Activated CD4-positive, alpha-beta T cell treated with anti-CD3 and anti-CD28 coated beads, Interleukin-2, amount 10 ng/mL, durations not matched to agents 7 days and 5 days (primary cell): ENCODE measurements at regions not wholly inside any gene's neighbourhood (a gene's known extent, or its start where the extent isn't known, plus 50 kb on each side); places are given as distances from the start of the nearest gene placed in this dataset.

ENCODE experiments used
- CTCF ChIA-PET: fragments of 350-600 bp; sonication (Branson Sonifier 250); formaldehyde crosslinking; loops from one replicate; lab custom pipeline; 2021; ENCODE audit warnings: antibody characterized with exemption; lab: Charles Lee
- POLR2A ChIA-PET: fragments of 350-600 bp; sonication (Branson Sonifier 250); formaldehyde crosslinking; loops from one replicate; lab custom pipeline; 2021; ENCODE audit warnings: antibody characterized with exemption; lab: Charles Lee
- DNase-seq: peaks from one replicate; pipeline ENCODE4 v3.0.0-alpha.2; 2020
- H3K27ac Mint-ChIP-seq: one replicate; pipeline ENCODE4 v1.8.0; 2021; ENCODE audit warnings: mild to moderate bottlenecking, moderate library complexity, mixed read lengths
- H3K27me3 Mint-ChIP-seq: one replicate; pipeline ENCODE4 v1.8.0; 2021; ENCODE audit warnings: mixed read lengths
- H3K36me3 Mint-ChIP-seq: one replicate; pipeline ENCODE4 v1.8.0; 2021; ENCODE audit warnings: low read depth, mixed read lengths
- H3K4me1 Mint-ChIP-seq: one replicate; pipeline ENCODE4 v1.8.0; 2021; ENCODE audit warnings: mixed read lengths
- H3K4me3 Mint-ChIP-seq: one replicate; pipeline ENCODE4 v1.8.0; 2021; ENCODE audit warnings: mild to moderate bottlenecking, moderate library complexity, mixed read lengths
- H3K9me3 Mint-ChIP-seq: one replicate; pipeline ENCODE4 v1.8.0; 2021; ENCODE audit warnings: mixed read lengths

- Mint-ChIP-seq H3K27me3 (peaks cover 18% of the 10 kb centered on the region), H3K4me1 (no peaks in the 10 kb centered on the region), H3K4me3 (no peak overlapping the region), H3K36me3 (no peaks in the 10 kb centered on the region), H3K27ac (no peak overlapping the region), H3K9me3 (no peaks in the 10 kb centered on the region)
- ChIA-PET CTCF (interaction anchor here (1.2 kb wide), 1 partner anchor 12 kb away, joined by 3 read pairs; no protein-coding TSS in a partner anchor), POLR2A (no interaction called here)
- no peak for DNase-seq
Measured at GRCh38 chr4:185071236-185071811, 53.0 kb downstream of the HELT start.

GRCh38 chr4:185079271-185079905 lies 61.1 kb downstream of the HELT start:
- DNase-seq = no peak
- H3K36me3 Mint-ChIP-seq = no peaks in the 10 kb centered on the region
- H3K4me3 Mint-ChIP-seq = no peak overlapping the region
- no peaks in the 10 kb centered on the region for H3K9me3 Mint-ChIP-seq
- H3K27ac Mint-ChIP-seq = no peak overlapping the region
- no peaks in the 10 kb centered on the region for H3K4me1 Mint-ChIP-seq
- CTCF ChIA-PET = interaction anchor here (0.5 kb wide), 1 partner anchor 1377 kb away, joined by 3 read pairs; no protein-coding TSS in a partner anchor
- peaks cover 36% of the 10 kb centered on the region for H3K27me3 Mint-ChIP-seq
- POLR2A ChIA-PET = no interaction called here

- DNase-seq = no peak
- H3K4me1 Mint-ChIP-seq = no peaks in the 10 kb centered on the region
- peaks cover 39% of the 10 kb centered on the region for H3K27me3 Mint-ChIP-seq
- H3K9me3 Mint-ChIP-seq = no peaks in the 10 kb centered on the region
- H3K36me3 Mint-ChIP-seq = no peaks in the 10 kb centered on the region
- no peak overlapping the region for H3K27ac Mint-ChIP-seq
- CTCF ChIA-PET = no interaction called here
- POLR2A ChIA-PET = no interaction called here
- no peak overlapping the region for H3K4me3 Mint-ChIP-seq
Measured at GRCh38 chr4:185080545-185080944, 62.3 kb downstream of the HELT start.

- H3K9me3 Mint-ChIP-seq = no peaks in the 10 kb centered on the region
- ChIA-PET CTCF (interaction anchor here (0.7 kb wide), 1 partner anchor 22 kb away, joined by 3 read pairs; no protein-coding TSS in a partner anchor), POLR2A (no interaction called here)
- no peak overlapping the region for H3K27ac Mint-ChIP-seq
- no peaks in the 10 kb centered on the region for H3K4me1 Mint-ChIP-seq
- H3K4me3 Mint-ChIP-seq = no peak overlapping the region
- H3K36me3 Mint-ChIP-seq = no peaks in the 10 kb centered on the region
- H3K27me3 Mint-ChIP-seq = peaks cover 35% of the 10 kb centered on the region
- DNase-seq = no peak
Measured at GRCh38 chr4:185082561-185082960, 60.5 kb upstream of the SLC25A4 start.

GRCh38 chr4:185086053-185086452 lies 57.0 kb upstream of the SLC25A4 start:
- Mint-ChIP-seq H3K9me3 (no peaks in the 10 kb centered on the region), H3K4me3 (no peak overlapping the region), H3K27ac (no peak overlapping the region), H3K4me1 (no peaks in the 10 kb centered on the region), H3K27me3 (peaks cover 34% of the 10 kb centered on the region), H3K36me3 (no peaks in the 10 kb centered on the region)
- CTCF ChIA-PET = interaction anchor here (0.6 kb wide), 2 partner anchors 284 to 314 kb away, joined by 3 read pairs; no protein-coding TSS in a partner anchor
- no peak for DNase-seq
- POLR2A ChIA-PET = interaction anchor here (0.6 kb wide), 1 partner anchor 935 kb away, joined by 3 read pairs; no protein-coding TSS in a partner anchor

GRCh38 chr4:185088899-185089298 lies 54.2 kb upstream of the SLC25A4 start:
- no peak overlapping the region for H3K27ac Mint-ChIP-seq
- H3K4me3 Mint-ChIP-seq = no peak overlapping the region

GRCh38 chr4:185090592-185090991 lies 52.5 kb upstream of the SLC25A4 start:
- CTCF ChIA-PET = no interaction called here
- H3K36me3 Mint-ChIP-seq = no peaks in the 10 kb centered on the region
- H3K27ac Mint-ChIP-seq = no peak overlapping the region
- POLR2A ChIA-PET = no interaction called here
- H3K4me3 Mint-ChIP-seq = no peak overlapping the region
- H3K4me1 Mint-ChIP-seq = no peaks in the 10 kb centered on the region
- H3K27me3 Mint-ChIP-seq = peaks cover 27% of the 10 kb centered on the region
- no peak for DNase-seq
- H3K9me3 Mint-ChIP-seq = no peaks in the 10 kb centered on the region

More at GRCh38 chr4:185088899-185089298, 54.2 kb upstream of the SLC25A4 start:
- ChIA-PET CTCF (no interaction called here), POLR2A (no interaction called here)
- Mint-ChIP-seq H3K9me3 (no peaks in the 10 kb centered on the region), H3K4me1 (no peaks in the 10 kb centered on the region), H3K36me3 (no peaks in the 10 kb centered on the region), H3K27me3 (peaks cover 28% of the 10 kb centered on the region)
- no peak for DNase-seq

GRCh38 chr4:185092535-185093197 lies 50.4 kb upstream of the SLC25A4 start:
- DNase-seq = no peak
- Mint-ChIP-seq H3K27ac (no peak overlapping the region), H3K4me3 (no peak overlapping the region), H3K4me1 (no peaks in the 10 kb centered on the region), H3K9me3 (no peaks in the 10 kb centered on the region), H3K27me3 (peaks cover 33% of the 10 kb centered on the region), H3K36me3 (no peaks in the 10 kb centered on the region)
- ChIA-PET CTCF (no interaction called here), POLR2A (no interaction called here)
